K562 (cell line): ENCODE measurements at regions not wholly inside any gene's neighbourhood (a gene's known extent, or its start where the extent isn't known, plus 50 kb on each side); places are given as distances from the start of the nearest gene placed in this dataset.

Experiments
- TF ChIP-seq, protein P1 (sequence below): fragments of 450-650 bp; IDR thresholded peaks from 2 replicates; pipeline ENCODE4 v1.6.1; 2016; ENCODE audit warnings: mild to moderate bottlenecking, moderate library complexity
- TF ChIP-seq, protein P2 (sequence below): fragments of 250-450 bp; sonication (Bioruptor Pico); IDR thresholded peaks from 2 replicates; pipeline ENCODE4 v1.5.0; 2021; ENCODE audit warnings: mild to moderate bottlenecking, borderline replicate concordance

DNA sequence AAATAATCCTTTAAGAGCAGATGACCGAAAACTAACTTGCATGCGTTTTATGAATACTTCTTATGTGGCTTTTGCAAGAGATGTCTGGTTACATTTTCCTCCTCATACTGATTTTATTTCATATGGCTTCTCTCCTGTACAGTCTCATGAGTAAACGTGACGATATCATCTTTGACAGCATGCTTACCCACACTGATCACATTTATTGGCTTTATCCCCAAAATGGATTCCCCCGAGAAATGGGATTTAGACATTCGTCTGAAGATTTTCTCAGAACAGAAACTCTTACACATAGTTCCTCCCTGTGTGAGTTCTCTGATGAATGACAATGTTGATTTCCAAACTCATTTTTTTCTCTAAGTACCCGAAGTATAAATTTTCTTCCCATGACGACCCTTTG, 939.7 kb upstream of the LCORL start (continued):
- TF ChIP-seq, protein P1, sequence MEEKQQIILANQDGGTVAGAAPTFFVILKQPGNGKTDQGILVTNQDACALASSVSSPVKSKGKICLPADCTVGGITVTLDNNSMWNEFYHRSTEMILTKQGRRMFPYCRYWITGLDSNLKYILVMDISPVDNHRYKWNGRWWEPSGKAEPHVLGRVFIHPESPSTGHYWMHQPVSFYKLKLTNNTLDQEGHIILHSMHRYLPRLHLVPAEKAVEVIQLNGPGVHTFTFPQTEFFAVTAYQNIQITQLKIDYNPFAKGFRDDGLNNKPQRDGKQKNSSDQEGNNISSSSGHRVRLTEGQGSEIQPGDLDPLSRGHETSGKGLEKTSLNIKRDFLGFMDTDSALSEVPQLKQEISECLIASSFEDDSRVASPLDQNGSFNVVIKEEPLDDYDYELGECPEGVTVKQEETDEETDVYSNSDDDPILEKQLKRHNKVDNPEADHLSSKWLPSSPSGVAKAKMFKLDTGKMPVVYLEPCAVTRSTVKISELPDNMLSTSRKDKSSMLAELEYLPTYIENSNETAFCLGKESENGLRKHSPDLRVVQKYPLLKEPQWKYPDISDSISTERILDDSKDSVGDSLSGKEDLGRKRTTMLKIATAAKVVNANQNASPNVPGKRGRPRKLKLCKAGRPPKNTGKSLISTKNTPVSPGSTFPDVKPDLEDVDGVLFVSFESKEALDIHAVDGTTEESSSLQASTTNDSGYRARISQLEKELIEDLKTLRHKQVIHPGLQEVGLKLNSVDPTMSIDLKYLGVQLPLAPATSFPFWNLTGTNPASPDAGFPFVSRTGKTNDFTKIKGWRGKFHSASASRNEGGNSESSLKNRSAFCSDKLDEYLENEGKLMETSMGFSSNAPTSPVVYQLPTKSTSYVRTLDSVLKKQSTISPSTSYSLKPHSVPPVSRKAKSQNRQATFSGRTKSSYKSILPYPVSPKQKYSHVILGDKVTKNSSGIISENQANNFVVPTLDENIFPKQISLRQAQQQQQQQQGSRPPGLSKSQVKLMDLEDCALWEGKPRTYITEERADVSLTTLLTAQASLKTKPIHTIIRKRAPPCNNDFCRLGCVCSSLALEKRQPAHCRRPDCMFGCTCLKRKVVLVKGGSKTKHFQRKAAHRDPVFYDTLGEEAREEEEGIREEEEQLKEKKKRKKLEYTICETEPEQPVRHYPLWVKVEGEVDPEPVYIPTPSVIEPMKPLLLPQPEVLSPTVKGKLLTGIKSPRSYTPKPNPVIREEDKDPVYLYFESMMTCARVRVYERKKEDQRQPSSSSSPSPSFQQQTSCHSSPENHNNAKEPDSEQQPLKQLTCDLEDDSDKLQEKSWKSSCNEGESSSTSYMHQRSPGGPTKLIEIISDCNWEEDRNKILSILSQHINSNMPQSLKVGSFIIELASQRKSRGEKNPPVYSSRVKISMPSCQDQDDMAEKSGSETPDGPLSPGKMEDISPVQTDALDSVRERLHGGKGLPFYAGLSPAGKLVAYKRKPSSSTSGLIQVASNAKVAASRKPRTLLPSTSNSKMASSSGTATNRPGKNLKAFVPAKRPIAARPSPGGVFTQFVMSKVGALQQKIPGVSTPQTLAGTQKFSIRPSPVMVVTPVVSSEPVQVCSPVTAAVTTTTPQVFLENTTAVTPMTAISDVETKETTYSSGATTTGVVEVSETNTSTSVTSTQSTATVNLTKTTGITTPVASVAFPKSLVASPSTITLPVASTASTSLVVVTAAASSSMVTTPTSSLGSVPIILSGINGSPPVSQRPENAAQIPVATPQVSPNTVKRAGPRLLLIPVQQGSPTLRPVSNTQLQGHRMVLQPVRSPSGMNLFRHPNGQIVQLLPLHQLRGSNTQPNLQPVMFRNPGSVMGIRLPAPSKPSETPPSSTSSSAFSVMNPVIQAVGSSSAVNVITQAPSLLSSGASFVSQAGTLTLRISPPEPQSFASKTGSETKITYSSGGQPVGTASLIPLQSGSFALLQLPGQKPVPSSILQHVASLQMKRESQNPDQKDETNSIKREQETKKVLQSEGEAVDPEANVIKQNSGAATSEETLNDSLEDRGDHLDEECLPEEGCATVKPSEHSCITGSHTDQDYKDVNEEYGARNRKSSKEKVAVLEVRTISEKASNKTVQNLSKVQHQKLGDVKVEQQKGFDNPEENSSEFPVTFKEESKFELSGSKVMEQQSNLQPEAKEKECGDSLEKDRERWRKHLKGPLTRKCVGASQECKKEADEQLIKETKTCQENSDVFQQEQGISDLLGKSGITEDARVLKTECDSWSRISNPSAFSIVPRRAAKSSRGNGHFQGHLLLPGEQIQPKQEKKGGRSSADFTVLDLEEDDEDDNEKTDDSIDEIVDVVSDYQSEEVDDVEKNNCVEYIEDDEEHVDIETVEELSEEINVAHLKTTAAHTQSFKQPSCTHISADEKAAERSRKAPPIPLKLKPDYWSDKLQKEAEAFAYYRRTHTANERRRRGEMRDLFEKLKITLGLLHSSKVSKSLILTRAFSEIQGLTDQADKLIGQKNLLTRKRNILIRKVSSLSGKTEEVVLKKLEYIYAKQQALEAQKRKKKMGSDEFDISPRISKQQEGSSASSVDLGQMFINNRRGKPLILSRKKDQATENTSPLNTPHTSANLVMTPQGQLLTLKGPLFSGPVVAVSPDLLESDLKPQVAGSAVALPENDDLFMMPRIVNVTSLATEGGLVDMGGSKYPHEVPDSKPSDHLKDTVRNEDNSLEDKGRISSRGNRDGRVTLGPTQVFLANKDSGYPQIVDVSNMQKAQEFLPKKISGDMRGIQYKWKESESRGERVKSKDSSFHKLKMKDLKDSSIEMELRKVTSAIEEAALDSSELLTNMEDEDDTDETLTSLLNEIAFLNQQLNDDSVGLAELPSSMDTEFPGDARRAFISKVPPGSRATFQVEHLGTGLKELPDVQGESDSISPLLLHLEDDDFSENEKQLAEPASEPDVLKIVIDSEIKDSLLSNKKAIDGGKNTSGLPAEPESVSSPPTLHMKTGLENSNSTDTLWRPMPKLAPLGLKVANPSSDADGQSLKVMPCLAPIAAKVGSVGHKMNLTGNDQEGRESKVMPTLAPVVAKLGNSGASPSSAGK: no peak
- TF ChIP-seq, protein P2, sequence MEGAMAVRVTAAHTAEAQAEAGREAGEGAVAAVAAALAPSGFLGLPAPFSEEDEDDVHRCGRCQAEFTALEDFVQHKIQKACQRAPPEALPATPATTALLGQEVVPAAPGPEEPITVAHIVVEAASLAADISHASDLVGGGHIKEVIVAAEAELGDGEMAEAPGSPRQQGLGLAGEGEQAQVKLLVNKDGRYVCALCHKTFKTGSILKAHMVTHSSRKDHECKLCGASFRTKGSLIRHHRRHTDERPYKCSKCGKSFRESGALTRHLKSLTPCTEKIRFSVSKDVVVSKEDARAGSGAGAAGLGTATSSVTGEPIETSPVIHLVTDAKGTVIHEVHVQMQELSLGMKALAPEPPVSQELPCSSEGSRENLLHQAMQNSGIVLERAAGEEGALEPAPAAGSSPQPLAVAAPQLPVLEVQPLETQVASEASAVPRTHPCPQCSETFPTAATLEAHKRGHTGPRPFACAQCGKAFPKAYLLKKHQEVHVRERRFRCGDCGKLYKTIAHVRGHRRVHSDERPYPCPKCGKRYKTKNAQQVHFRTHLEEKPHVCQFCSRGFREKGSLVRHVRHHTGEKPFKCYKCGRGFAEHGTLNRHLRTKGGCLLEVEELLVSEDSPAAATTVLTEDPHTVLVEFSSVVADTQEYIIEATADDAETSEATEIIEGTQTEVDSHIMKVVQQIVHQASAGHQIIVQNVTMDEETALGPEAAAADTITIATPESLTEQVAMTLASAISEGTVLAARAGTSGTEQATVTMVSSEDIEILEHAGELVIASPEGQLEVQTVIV (CRISPR knock-in tag): no peak
- TF ChIP-seq, all 486 proteins: peak for 0
